IgD-negative memory B cell (primary cell): ENCODE measurements at regions not wholly inside any gene's neighbourhood (a gene's known extent, or its start where the extent isn't known, plus 50 kb on each side); places are given as distances from the start of the nearest gene placed in this dataset.
A peak's percentile ranks its signal among the peaks of the same experiment; 100 is the strongest.
"Not testable (repeated sequence)": the region's sequence is repeated elsewhere in the genome, so short reads cannot be mapped to it uniquely, and the experiment has no call there.

Source experiments
- H3K27ac Mint-ChIP-seq, 3 donors: one replicate each; pipeline ENCODE4 v1.8.0; 2020 to 2022; ENCODE audit warnings: mild to moderate bottlenecking in 3 of 3, mixed read lengths in 3 of 3, moderate library complexity in 1 of 3
- H3K27me3 Mint-ChIP-seq: one replicate; pipeline ENCODE4 v1.8.0; 2021; ENCODE audit warnings: mixed read lengths
- H3K36me3 Mint-ChIP-seq: one replicate; pipeline ENCODE4 v1.8.0; 2020; ENCODE audit warnings: mild to moderate bottlenecking, mixed read lengths
- H3K4me1 Mint-ChIP-seq, 3 donors: one replicate each; pipeline ENCODE4 v1.8.0; 2020 to 2022; ENCODE audit warnings: mixed read lengths in 3 of 3, mild to moderate bottlenecking in 1 of 3
- H3K4me3 Mint-ChIP-seq, 4 donors: one replicate each; pipeline ENCODE4 v1.8.0; 2020 to 2022; ENCODE audit warnings: mild to moderate bottlenecking in 4 of 4, mixed read lengths in 4 of 4, moderate library complexity in 3 of 4
- H3K9me3 Mint-ChIP-seq, 3 donors: one replicate each; pipeline ENCODE4 v1.8.0; 2020 to 2021; ENCODE audit warnings: mixed read lengths in 3 of 3, mild to moderate bottlenecking in 1 of 3

GRCh38 chr9:110125207-110125751 lies 82.7 kb downstream of the C9orf152 start:
- no peaks in the 10 kb centered on the region for H3K27me3 Mint-ChIP-seq
- peak overlapping the region; percentile 73 to 92 (median 84) for H3K4me3 Mint-ChIP-seq
- peaks cover 77 to 88% (median 82%) of the 10 kb centered on the region in 3 donors for H3K4me1 Mint-ChIP-seq
- no peaks in the 10 kb centered on the region for H3K36me3 Mint-ChIP-seq
- no peaks in the 10 kb centered on the region for H3K9me3 Mint-ChIP-seq
- H3K27ac Mint-ChIP-seq, result peak overlapping the region; percentile 40 to 98 (median 94)

DNA sequence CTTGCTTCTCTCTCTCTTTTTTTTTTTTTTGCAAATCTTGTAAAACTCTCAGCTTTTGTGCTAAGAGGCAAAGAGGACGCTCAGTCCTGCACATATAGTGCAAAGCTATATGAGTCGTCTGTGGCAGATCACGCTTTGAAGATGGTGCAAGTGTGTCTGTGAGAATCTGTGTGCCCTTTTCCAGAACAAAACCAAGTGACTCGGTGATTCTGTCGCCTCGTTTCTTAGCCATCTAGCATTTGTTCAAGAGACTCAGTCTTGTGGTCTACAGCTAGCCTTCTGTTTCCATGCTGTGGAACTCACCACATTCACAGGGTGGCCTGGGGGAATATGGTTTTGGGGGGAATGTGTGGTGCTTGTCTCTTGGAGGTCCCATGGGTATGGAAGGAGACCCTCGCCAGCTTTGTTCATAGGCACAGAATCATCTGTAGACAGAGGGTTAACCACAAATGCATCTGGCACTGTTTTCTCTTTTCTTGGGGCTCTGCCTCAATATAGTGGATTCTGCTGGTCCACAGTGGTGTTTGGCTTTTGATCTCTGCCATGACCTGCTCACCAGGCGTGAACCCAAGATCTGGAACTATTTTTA lies 82.1 kb downstream of the C9orf152 start:
- Mint-ChIP-seq H3K9me3 (no peaks in the 10 kb centered on the region), H3K27me3 (no peaks in the 10 kb centered on the region), H3K4me3 (peak overlapping the region; percentile 73 to 92 (median 84)), H3K27ac (peak overlapping the region; percentile 32 to 98 (median 94)), H3K36me3 (no peaks in the 10 kb centered on the region), H3K4me1 (peaks cover 80 to 90% (median 88%) of the 10 kb centered on the region in 3 donors)

- Mint-ChIP-seq H3K36me3 (no peaks in the 10 kb centered on the region), H3K27ac (peak overlapping the region; percentile 32 to 98 (median 94)), H3K9me3 (no peaks in the 10 kb centered on the region), H3K4me3 (peak overlapping the region; percentile 73 to 92 (median 84)), H3K27me3 (no peaks in the 10 kb centered on the region), H3K4me1 (peaks cover 82 to 92% (median 88%) of the 10 kb centered on the region in 3 donors)
Measured at GRCh38 chr9:110126499-110126941, 81.4 kb downstream of the C9orf152 start.

DNA sequence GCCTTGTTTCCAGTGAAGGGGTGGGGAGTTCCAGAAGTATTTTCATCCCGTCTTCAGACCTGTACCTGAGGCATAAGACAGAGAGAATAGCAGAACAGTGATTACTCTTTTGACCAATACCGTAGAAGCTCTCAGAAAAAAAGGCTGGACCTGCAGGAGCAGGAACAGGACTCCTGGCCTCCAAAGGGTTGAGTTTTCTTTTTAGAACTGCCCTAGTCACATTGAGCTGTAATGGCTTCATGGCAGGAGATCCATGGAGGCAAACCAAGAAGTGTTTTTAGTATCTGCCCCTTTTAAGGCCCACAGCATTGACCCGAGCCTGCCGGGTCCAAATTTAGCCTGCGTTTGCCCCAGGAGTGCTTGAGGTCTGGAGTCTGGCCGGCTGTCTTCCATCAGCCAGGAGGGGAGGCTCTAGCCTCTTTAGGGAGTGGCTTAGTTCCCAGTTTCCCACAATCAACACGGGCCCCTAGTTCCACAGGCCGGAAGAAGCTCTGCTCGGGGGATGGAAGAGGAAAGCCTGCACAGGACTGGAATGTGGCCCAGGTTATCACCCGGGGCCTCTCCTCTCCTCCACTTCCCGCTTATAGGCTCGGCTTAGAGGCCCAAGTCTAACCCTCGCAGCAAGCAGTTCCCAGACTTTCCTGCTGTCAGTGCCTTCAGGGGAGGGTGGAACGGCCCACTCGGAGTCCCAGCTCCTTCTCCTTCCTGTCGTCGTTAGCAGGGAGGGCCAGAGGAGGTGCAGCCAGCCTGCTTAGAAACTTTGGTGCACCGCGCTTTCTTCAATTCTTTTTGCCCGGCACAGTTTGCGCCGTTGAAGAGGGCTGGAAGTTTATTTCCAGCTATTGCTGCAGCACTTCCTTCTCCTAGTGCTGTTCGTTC lies 80.7 kb downstream of the C9orf152 start:
- Mint-ChIP-seq H3K36me3 (no peaks in the 10 kb centered on the region), H3K27me3 (no peaks in the 10 kb centered on the region), H3K4me3 (peak overlapping the region; percentile 73 to 92 (median 86)), H3K9me3 (no peaks in the 10 kb centered on the region), H3K4me1 (peaks cover 86 to 91% (median 89%) of the 10 kb centered on the region in 3 donors), H3K27ac (peak overlapping the region; percentile 94 to 98 (median 97))

GRCh38 chr9:110128664-110129329 lies 79.2 kb downstream of the C9orf152 start:
- no peaks in the 10 kb centered on the region for H3K9me3 Mint-ChIP-seq
- H3K4me1 Mint-ChIP-seq, result peaks cover 78 to 91% (median 83%) of the 10 kb centered on the region in 3 donors
- peak overlapping the region; percentile 97 to 98 (median 97) for H3K27ac Mint-ChIP-seq
- no peaks in the 10 kb centered on the region for H3K36me3 Mint-ChIP-seq
- peak overlapping the region; percentile 72 to 89 (median 80) for H3K4me3 Mint-ChIP-seq
- no peaks in the 10 kb centered on the region for H3K27me3 Mint-ChIP-seq

DNA sequence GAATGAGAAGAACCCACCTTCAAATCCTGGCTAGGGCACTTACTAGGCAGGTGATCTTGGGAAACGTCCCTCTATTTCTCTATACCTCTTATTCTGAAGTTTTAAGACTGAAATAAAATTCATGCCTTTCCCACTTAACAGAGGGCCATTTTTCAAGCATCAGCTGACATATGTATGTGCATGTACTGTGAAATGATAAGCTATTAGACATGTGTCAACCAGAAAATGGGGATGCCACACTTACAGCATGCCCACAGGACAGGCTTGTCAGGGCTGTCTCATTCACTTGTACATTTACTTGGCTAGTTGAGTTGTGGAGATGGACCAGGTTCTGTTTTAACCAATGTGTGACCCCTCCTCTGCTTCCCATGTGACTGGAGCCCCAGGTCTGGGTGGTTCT lies 78.5 kb downstream of the C9orf152 start:
- Mint-ChIP-seq H3K27ac (peak overlapping the region; percentile 97 to 98 (median 97)), H3K9me3 (no peaks in the 10 kb centered on the region), H3K4me3 (peak overlapping the region; percentile 72 to 89 (median 80)), H3K27me3 (no peaks in the 10 kb centered on the region), H3K36me3 (no peaks in the 10 kb centered on the region), H3K4me1 (peaks cover 80 to 89% (median 80%) of the 10 kb centered on the region in 3 donors)

- no peaks in the 10 kb centered on the region for H3K9me3 Mint-ChIP-seq
- H3K27ac Mint-ChIP-seq, result peak overlapping the region; percentile 90 to 98 (median 97)
- H3K36me3 Mint-ChIP-seq, result no peaks in the 10 kb centered on the region
- H3K27me3 Mint-ChIP-seq, result no peaks in the 10 kb centered on the region
- H3K4me3 Mint-ChIP-seq, result peak overlapping the region; percentile 44 to 89 (median 80)
- peaks cover 74 to 87% (median 78%) of the 10 kb centered on the region in 3 donors for H3K4me1 Mint-ChIP-seq
Measured at GRCh38 chr9:110130211-110130610, 77.7 kb downstream of the C9orf152 start.

GRCh38 chr9:110130791-110131416 lies 77.1 kb downstream of the C9orf152 start:
- H3K27ac Mint-ChIP-seq, result peak overlapping the region; percentile 90 to 98 (median 97)

DNA sequence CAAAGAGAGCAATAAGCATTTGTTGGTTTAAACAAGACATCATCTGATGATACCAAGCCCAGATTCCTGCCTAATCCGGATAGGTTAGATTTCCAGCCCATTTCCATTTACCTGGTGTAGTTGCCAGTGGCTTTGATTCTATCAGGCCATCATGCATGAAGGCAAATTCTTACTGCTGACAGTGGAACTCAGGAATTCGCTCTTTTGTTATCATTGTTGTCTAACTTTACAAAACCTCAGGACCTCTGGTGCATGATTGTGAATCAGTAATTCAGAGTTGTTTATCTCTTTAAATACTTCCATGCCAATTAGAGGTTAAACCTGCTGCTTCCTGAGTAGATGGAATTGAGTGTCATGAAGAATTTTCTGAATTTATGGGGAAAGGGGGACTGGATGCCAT lies 76.5 kb downstream of the C9orf152 start:
- H3K9me3 Mint-ChIP-seq, result no peaks in the 10 kb centered on the region
- no peaks in the 10 kb centered on the region for H3K36me3 Mint-ChIP-seq
- no peaks in the 10 kb centered on the region for H3K27me3 Mint-ChIP-seq
- H3K4me3 Mint-ChIP-seq, result peak overlapping the region in 3 of 4 donors; percentile 23 to 89 (median 79)
- H3K4me1 Mint-ChIP-seq, result peaks cover 71 to 83% (median 79%) of the 10 kb centered on the region in 3 donors
- peak overlapping the region; percentile 90 to 98 (median 97) for H3K27ac Mint-ChIP-seq

More at GRCh38 chr9:110130791-110131416, 77.1 kb downstream of the C9orf152 start:
- H3K4me1 Mint-ChIP-seq, result peaks cover 74 to 87% (median 79%) of the 10 kb centered on the region in 3 donors
- H3K4me3 Mint-ChIP-seq, result peak overlapping the region; percentile 23 to 89 (median 58)
- no peaks in the 10 kb centered on the region for H3K9me3 Mint-ChIP-seq
- no peaks in the 10 kb centered on the region for H3K36me3 Mint-ChIP-seq
- no peaks in the 10 kb centered on the region for H3K27me3 Mint-ChIP-seq

DNA sequence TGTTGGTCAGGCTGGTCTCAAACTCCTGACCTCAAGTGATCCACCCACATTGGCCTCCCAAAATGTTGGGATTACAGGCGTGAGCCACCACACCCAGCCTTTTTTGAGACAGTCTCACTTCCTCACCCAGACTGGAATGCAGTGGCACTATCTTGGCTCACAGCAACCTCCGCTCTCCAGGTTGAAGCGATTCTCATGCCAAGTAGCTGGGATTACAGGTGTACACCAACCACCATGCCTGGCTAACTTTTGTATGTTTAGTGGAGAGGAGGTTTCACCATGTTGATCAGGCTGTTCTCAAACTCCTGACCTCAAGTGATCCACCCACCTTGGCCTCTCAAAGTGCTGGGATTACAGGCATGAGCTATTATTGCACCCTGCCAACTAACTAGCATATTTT lies 75.4 kb downstream of the C9orf152 start:
- H3K27ac Mint-ChIP-seq, result peak overlapping the region; percentile 65 to 98 (median 97)
- H3K9me3 Mint-ChIP-seq, H3K36me3 Mint-ChIP-seq, H3K27me3 Mint-ChIP-seq: not testable (repeated sequence)
- H3K4me1 Mint-ChIP-seq, result peaks cover 66 to 79% (median 78%) of the 10 kb centered on the region in 3 donors
- peak overlapping the region in 3 of 4 donors; percentile 20 to 89 (median 79) for H3K4me3 Mint-ChIP-seq

- Mint-ChIP-seq H3K27ac (peak overlapping the region in 2 of 3 donors; percentile 65 to 98), H3K27me3 (no peaks in the 10 kb centered on the region), H3K4me3 (no peak overlapping the region), H3K9me3 (no peaks in the 10 kb centered on the region), H3K4me1 (peaks cover 61 to 78% (median 74%) of the 10 kb centered on the region in 3 donors), H3K36me3 (no peaks in the 10 kb centered on the region)
Measured at GRCh38 chr9:110133059-110133458, 74.9 kb downstream of the C9orf152 start.

- H3K36me3 Mint-ChIP-seq, result no peaks in the 10 kb centered on the region
- H3K4me3 Mint-ChIP-seq, result peak overlapping the region in 2 of 4 donors; percentile 63 to 68
- peak overlapping the region; percentile 39 to 98 (median 50) for H3K27ac Mint-ChIP-seq
- no peaks in the 10 kb centered on the region for H3K9me3 Mint-ChIP-seq
- H3K27me3 Mint-ChIP-seq, result no peaks in the 10 kb centered on the region
- H3K4me1 Mint-ChIP-seq, result peaks cover 55 to 74% (median 67%) of the 10 kb centered on the region in 3 donors
Measured at GRCh38 chr9:110133608-110134210, 74.2 kb downstream of the C9orf152 start.

GRCh38 chr9:110135846-110136245 lies 72.1 kb downstream of the C9orf152 start:
- H3K27ac Mint-ChIP-seq, result peak overlapping the region in 1 of 3 donors; percentile 87

More at GRCh38 chr9:110135846-110136245, 72.1 kb downstream of the C9orf152 start:
- peaks cover 10% of the 10 kb centered on the region for H3K36me3 Mint-ChIP-seq
- no peaks in the 10 kb centered on the region for H3K9me3 Mint-ChIP-seq
- peak overlapping the region in 1 of 4 donors; percentile 48 for H3K4me3 Mint-ChIP-seq
- no peaks in the 10 kb centered on the region for H3K27me3 Mint-ChIP-seq
- peaks cover 43 to 70% (median 65%) of the 10 kb centered on the region in 3 donors for H3K4me1 Mint-ChIP-seq
